ENCODE measurements at regions not wholly inside any gene's neighbourhood (a gene's known extent, or its start where the extent isn't known, plus 50 kb on each side); places are given as distances from the start of the nearest gene placed in this dataset.

DNA sequence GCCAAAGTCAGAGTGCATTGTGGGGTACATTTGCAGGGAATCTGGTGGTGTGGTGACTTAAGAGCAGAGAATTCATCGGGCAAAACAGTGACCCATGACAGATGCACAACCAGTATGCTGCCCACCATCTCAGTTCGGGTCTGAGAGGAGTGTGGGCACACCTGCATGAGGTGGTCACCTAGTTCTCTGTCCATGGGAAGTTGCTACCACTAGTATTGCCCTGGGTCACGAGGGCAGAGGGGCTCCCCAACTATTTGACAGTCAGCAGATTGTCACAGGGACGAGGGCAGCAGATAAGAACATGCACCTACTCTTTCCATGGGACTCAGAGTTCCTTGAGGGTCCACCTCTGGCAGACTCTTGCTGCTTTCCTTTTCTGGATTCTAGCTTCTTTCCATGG, 305.2 kb upstream of the MAOA start:
- TF ChIP-seq POLR2A (IDR thresholded peaks at IDR 0.05): no peak
- TF ChIP-seq, protein P1, sequence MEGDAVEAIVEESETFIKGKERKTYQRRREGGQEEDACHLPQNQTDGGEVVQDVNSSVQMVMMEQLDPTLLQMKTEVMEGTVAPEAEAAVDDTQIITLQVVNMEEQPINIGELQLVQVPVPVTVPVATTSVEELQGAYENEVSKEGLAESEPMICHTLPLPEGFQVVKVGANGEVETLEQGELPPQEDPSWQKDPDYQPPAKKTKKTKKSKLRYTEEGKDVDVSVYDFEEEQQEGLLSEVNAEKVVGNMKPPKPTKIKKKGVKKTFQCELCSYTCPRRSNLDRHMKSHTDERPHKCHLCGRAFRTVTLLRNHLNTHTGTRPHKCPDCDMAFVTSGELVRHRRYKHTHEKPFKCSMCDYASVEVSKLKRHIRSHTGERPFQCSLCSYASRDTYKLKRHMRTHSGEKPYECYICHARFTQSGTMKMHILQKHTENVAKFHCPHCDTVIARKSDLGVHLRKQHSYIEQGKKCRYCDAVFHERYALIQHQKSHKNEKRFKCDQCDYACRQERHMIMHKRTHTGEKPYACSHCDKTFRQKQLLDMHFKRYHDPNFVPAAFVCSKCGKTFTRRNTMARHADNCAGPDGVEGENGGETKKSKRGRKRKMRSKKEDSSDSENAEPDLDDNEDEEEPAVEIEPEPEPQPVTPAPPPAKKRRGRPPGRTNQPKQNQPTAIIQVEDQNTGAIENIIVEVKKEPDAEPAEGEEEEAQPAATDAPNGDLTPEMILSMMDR (IDR thresholded peaks at IDR 0.05): no peak
